H9 (cell line): ENCODE measurements at regions not wholly inside any gene's neighbourhood (a gene's known extent, or its start where the extent isn't known, plus 50 kb on each side); places are given as distances from the start of the nearest gene placed in this dataset.

Experiments used
- DNase-seq: peaks from one replicate; pipeline ENCODE4 v3.0.0-alpha.2; 2017
- H2AFZ ChIP-seq: one replicate; pipeline ENCODE4 v1.6.1; 2013; ENCODE audit warnings: mild to moderate bottlenecking, low read length, control low read depth, moderate library complexity
- H2AK5ac ChIP-seq: 2 replicates; pipeline ENCODE4 v1.6.1; 2013; ENCODE audit warnings: low read length, control low read depth, mixed read lengths; ENCODE audit not compliant: insufficient read length
- H2BK120ac ChIP-seq: one replicate; pipeline ENCODE4 v1.6.1; 2013; ENCODE audit warnings: low read depth, mild to moderate bottlenecking, low read length, control low read depth, inconsistent platforms; ENCODE audit not compliant: poor library complexity, severe bottlenecking
- H2BK12ac ChIP-seq: 2 replicates; pipeline ENCODE4 v1.6.1; 2013; ENCODE audit warnings: low read length, control low read depth, mixed read lengths, low read depth; ENCODE audit not compliant: insufficient read length
- H2BK15ac ChIP-seq: 2 replicates; pipeline ENCODE4 v1.6.1; 2013; ENCODE audit warnings: low read depth, low read length, control low read depth
- H2BK20ac ChIP-seq: one replicate; pipeline ENCODE4 v1.6.1; 2013; ENCODE audit warnings: low read depth, mild to moderate bottlenecking, low read length, control low read depth, inconsistent platforms; ENCODE audit not compliant: poor library complexity, severe bottlenecking
- H2BK5ac ChIP-seq: 2 replicates; pipeline ENCODE4 v1.6.1; 2013; ENCODE audit warnings: low read length, control low read depth, mixed read lengths; ENCODE audit not compliant: insufficient read length
- H3K14ac ChIP-seq: 2 replicates; pipeline ENCODE4 v1.6.1; 2013; ENCODE audit warnings: low read length, control low read depth; ENCODE audit not compliant: insufficient read depth
- H3K18ac ChIP-seq: 2 replicates; pipeline ENCODE4 v1.6.1; 2013; ENCODE audit warnings: low read depth, mild to moderate bottlenecking, mixed read lengths, low read length, control low read depth; ENCODE audit not compliant: insufficient read length
- H3K23ac ChIP-seq: 2 replicates; pipeline ENCODE4 v1.6.1; 2013; ENCODE audit warnings: low read length, control low read depth, mixed read lengths, low read depth; ENCODE audit not compliant: insufficient read length
- H3K23me2 ChIP-seq: 2 replicates; pipeline ENCODE4 v1.6.1; 2013; ENCODE audit warnings: low read depth, mild to moderate bottlenecking, mixed read lengths, low read length, control low read depth; ENCODE audit not compliant: insufficient read length, poor library complexity, severe bottlenecking
- H3K27ac ChIP-seq: 2 replicates; pipeline ENCODE4 v1.5.1; 2013; ENCODE audit warnings: low read length, control low read depth, mixed read lengths, low read depth; ENCODE audit not compliant: insufficient read length
- H3K27me3 ChIP-seq: 2 replicates; pipeline ENCODE4 v1.6.1; 2013; ENCODE audit warnings: low read length, control low read depth, inconsistent platforms; ENCODE audit not compliant: insufficient read depth
- H3K4ac ChIP-seq: 2 replicates; pipeline ENCODE4 v1.6.1; 2013; ENCODE audit warnings: low read depth, mild to moderate bottlenecking, control low read depth, inconsistent platforms, low read length, moderate library complexity
- H3K4me1 ChIP-seq: 2 replicates; pipeline ENCODE4 v1.6.1; 2013; ENCODE audit warnings: low read length, control low read depth, inconsistent platforms; ENCODE audit not compliant: insufficient read depth
- H3K4me2 ChIP-seq: 2 replicates; pipeline ENCODE4 v1.6.1; 2013; ENCODE audit warnings: low read length, control low read depth, mixed read lengths; ENCODE audit not compliant: insufficient read length, insufficient read depth
- H3K56ac ChIP-seq: 2 replicates; pipeline ENCODE4 v1.6.1; 2013; ENCODE audit warnings: low read depth, mild to moderate bottlenecking, mixed read lengths, low read length, control low read depth; ENCODE audit not compliant: insufficient read length
- H3K79me1 ChIP-seq: 2 replicates; pipeline ENCODE4 v1.6.1; 2013; ENCODE audit warnings: low read depth, mild to moderate bottlenecking, moderate library complexity, low read length, control low read depth, inconsistent platforms; ENCODE audit not compliant: insufficient read depth, poor library complexity, severe bottlenecking
- H3K79me2 ChIP-seq: 2 replicates; pipeline ENCODE4 v1.6.1; 2013; ENCODE audit warnings: low read length, control low read depth, inconsistent platforms; ENCODE audit not compliant: insufficient read depth
- H3K9ac ChIP-seq: 2 replicates; pipeline ENCODE4 v1.6.1; 2013; ENCODE audit warnings: low read length, control low read depth, mixed read lengths; ENCODE audit not compliant: insufficient read length; ENCODE audit errors: extremely low read depth
- H3K9me3 ChIP-seq: one replicate; pipeline ENCODE4 v1.6.1; 2013; ENCODE audit warnings: low read depth, low read length, inconsistent platforms; ENCODE audit not compliant: control insufficient read depth
- H3T11ph ChIP-seq: one replicate; pipeline ENCODE4 v1.6.1; 2013; ENCODE audit warnings: mild to moderate bottlenecking, low read length, control low read depth, inconsistent platforms
- H4K20me1 ChIP-seq: one replicate; pipeline ENCODE4 v1.6.1; 2013; ENCODE audit not compliant: control insufficient read depth, insufficient read length, insufficient read depth
- H4K5ac ChIP-seq: 2 replicates; pipeline ENCODE4 v1.6.1; 2013; ENCODE audit warnings: low read depth, mild to moderate bottlenecking, mixed read lengths, low read length, control low read depth; ENCODE audit not compliant: insufficient read length
- H4K8ac ChIP-seq: replicated peaks from 2 replicates; pipeline ENCODE4 v1.6.1; 2013; ENCODE audit warnings: low read length, control low read depth, mixed read lengths, low read depth; ENCODE audit not compliant: insufficient read length
- H4K91ac ChIP-seq: 2 replicates; pipeline ENCODE4 v1.6.1; 2013; ENCODE audit warnings: low read depth, mild to moderate bottlenecking, moderate library complexity, mixed read lengths, low read length, control low read depth; ENCODE audit not compliant: insufficient read length
- H3K27ac Mint-ChIP-seq, 3 experiments: 2 replicates in 2 of 3; 3 replicates in 1 of 3; pipeline ENCODE4 v1.8.0; 2020 to 2021; ENCODE audit warnings: mixed read lengths in 3 of 3, mild to moderate bottlenecking in 1 of 3, moderate library complexity in 1 of 3
- H3K27me3 Mint-ChIP-seq: 2 replicates; pipeline ENCODE4 v1.8.0; 2021; ENCODE audit warnings: low read depth, mild to moderate bottlenecking, moderate library complexity, mixed read lengths
- H3K36me3 Mint-ChIP-seq, 3 experiments: 2 replicates in 2 of 3; 3 replicates in 1 of 3; pipeline ENCODE4 v1.8.0; 2020 to 2021; ENCODE audit warnings: low read depth in 3 of 3, mixed read lengths in 3 of 3; ENCODE audit not compliant: insufficient read depth in 1 of 3
- H3K4me1 Mint-ChIP-seq, 2 experiments: 2 replicates each; pipeline ENCODE4 v1.8.0; 2020; ENCODE audit warnings: mixed read lengths in 2 of 2
- H3K4me3 Mint-ChIP-seq, 2 experiments: 2 replicates in 1 of 2; 3 replicates in 1 of 2; pipeline ENCODE4 v1.8.0; 2020 to 2021; ENCODE audit warnings: mild to moderate bottlenecking in 2 of 2, mixed read lengths in 2 of 2, moderate library complexity in 1 of 2
- H3K9me3 Mint-ChIP-seq, 2 experiments: 2 replicates in 1 of 2; 3 replicates in 1 of 2; pipeline ENCODE4 v1.8.0; 2020; ENCODE audit warnings: mild to moderate bottlenecking in 2 of 2, mixed read lengths in 2 of 2, moderate library complexity in 1 of 2
- WGBS: extraction: QIAGEN DNeasy Blood & Tissue Kit; methylation state at CpG from one replicate; pipeline ENCODE4 v1.1.7; 2013; ENCODE audit warnings: missing lambda C conversion rate, low lambda C conversion rate, mixed read lengths; ENCODE audit not compliant: insufficient read length; ENCODE audit errors: extremely low coverage; 5-methylcytosine and 5-hydroxymethylcytosine counted together
- TF ChIP-seq, protein P1 (sequence below): fragments of 200-600 bp; sonication (generic); conservative IDR thresholded peaks from 3 replicates; pipeline ENCODE4 v1.8.0; 2021; ENCODE audit warnings: antibody characterized with exemption, mild to moderate bottlenecking

DNA sequence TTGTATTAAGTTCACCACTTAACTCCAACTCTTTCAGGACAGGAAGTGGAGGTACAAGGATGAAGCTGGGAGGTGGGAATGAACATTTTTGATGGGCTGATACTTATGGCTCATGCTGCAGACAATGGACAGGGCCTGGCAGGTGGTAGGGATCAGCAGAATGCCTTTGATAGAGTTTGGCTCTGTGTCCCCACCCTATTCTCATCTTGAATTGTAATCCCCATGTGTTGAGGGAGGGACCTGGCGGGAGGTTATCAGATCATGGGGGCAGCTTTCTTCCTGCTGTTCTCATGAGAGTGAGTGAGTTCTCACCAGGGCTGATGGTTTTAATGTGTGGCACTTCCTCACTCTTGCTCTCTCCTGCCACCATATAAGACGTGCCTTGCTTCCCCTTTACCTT is 87.3 kb upstream of the PRLR start:
- WGBS = no CpG with 5 or more reads among the region's 2 CpGs
- DNase-seq = no peak
- H2AFZ ChIP-seq = no peak overlapping the region
- no peak overlapping the region for H2BK12ac ChIP-seq
- H4K91ac ChIP-seq = no peak overlapping the region
- H3K23ac ChIP-seq = no peak overlapping the region
- H2BK15ac ChIP-seq = no peak overlapping the region
- no peak overlapping the region for H3K4me3 Mint-ChIP-seq
- no peaks in the 10 kb centered on the region for H3K9me3 ChIP-seq
- no peak overlapping the region for H2BK5ac ChIP-seq
- no peaks in the 10 kb centered on the region for H3K27me3 ChIP-seq
- no peaks in the 10 kb centered on the region for H3K79me2 ChIP-seq
- no peak overlapping the region for H4K8ac ChIP-seq
- H3K27me3 Mint-ChIP-seq = no peaks in the 10 kb centered on the region
- H3K36me3 Mint-ChIP-seq = peaks cover 0 to 4% (median 0%) of the 10 kb centered on the region in 3 experiments; a peak in 2 of 7 replicates
- no peak overlapping the region for H3K27ac ChIP-seq
- H3K9ac ChIP-seq = no peak overlapping the region
- H3K27ac Mint-ChIP-seq = no peak overlapping the region; a peak in 1 of 7 replicates
- H4K5ac ChIP-seq = no peak overlapping the region
- H3K79me1 ChIP-seq = no peaks in the 10 kb centered on the region
- H3K4me2 ChIP-seq = no peak overlapping the region
- TF ChIP-seq, protein P1, sequence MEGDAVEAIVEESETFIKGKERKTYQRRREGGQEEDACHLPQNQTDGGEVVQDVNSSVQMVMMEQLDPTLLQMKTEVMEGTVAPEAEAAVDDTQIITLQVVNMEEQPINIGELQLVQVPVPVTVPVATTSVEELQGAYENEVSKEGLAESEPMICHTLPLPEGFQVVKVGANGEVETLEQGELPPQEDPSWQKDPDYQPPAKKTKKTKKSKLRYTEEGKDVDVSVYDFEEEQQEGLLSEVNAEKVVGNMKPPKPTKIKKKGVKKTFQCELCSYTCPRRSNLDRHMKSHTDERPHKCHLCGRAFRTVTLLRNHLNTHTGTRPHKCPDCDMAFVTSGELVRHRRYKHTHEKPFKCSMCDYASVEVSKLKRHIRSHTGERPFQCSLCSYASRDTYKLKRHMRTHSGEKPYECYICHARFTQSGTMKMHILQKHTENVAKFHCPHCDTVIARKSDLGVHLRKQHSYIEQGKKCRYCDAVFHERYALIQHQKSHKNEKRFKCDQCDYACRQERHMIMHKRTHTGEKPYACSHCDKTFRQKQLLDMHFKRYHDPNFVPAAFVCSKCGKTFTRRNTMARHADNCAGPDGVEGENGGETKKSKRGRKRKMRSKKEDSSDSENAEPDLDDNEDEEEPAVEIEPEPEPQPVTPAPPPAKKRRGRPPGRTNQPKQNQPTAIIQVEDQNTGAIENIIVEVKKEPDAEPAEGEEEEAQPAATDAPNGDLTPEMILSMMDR = no peak
- no peaks in the 10 kb centered on the region for H3K4me1 ChIP-seq
- no peak overlapping the region for H2BK120ac ChIP-seq
- H3K14ac ChIP-seq = no peak overlapping the region
- H2BK20ac ChIP-seq = no peak overlapping the region
- H3K23me2 ChIP-seq = no peaks in the 10 kb centered on the region
- no peak overlapping the region for H3T11ph ChIP-seq
- no peak overlapping the region for H2AK5ac ChIP-seq
- no peak overlapping the region for H3K4ac ChIP-seq
- H3K9me3 Mint-ChIP-seq = peaks cover 0 to 2% of the 10 kb centered on the region in 2 experiments; a peak in 1 of 5 replicates
- no peak overlapping the region for H3K56ac ChIP-seq
- H4K20me1 ChIP-seq = no peaks in the 10 kb centered on the region
- no peak overlapping the region for H3K18ac ChIP-seq
- peaks cover 10% of the 10 kb centered on the region in 2 experiments; a peak in 3 of 4 replicates for H3K4me1 Mint-ChIP-seq
